GM12891 (cell line): ENCODE measurements at regions not wholly inside any gene's neighbourhood (a gene's known extent, or its start where the extent isn't known, plus 50 kb on each side); places are given as distances from the start of the nearest gene placed in this dataset.

Source experiments
- POLR2A ChIP-seq: IDR thresholded peaks from 2 replicates; pipeline ENCODE4 v1.6.1; 2011; ENCODE audit warnings: low read depth, low read length, control low read depth
- POLR2AphosphoS5 ChIP-seq: IDR thresholded peaks from 2 replicates; pipeline ENCODE4 v1.6.1; 2011; ENCODE audit warnings: low read depth, low read length, control low read depth

DNA sequence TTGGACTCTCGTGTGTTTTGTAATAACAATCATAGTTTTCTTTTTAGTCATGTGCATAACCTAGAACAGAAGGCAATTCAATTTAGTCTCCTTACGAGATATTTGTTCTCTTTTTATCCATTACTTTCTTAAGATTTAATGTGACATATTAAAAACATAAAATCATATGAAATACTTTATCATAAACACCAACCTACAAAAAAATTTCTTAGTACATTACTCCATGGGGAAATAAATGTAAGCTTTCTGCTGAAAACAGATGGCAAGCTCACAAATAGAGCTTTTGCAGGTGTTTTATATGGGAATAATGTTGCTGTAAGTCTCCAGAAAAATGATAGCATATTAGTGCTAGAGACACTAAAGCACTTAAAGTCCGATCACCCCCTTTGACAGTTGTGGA lies 1035.2 kb upstream of the ARRDC3 start:
- TF ChIP-seq POLR2A (no peak), POLR2AphosphoS5 (no peak)
